NK-92 treated with Interleukin-12 subunit alpha and Interleukin-12 subunit beta, amount 100 ng/mL, for 24 hours (cell line): ENCODE measurements at regions not wholly inside any gene's neighbourhood (a gene's known extent, or its start where the extent isn't known, plus 50 kb on each side); places are given as distances from the start of the nearest gene placed in this dataset.
"Not testable (repeated sequence)": the region's sequence is repeated elsewhere in the genome, so short reads cannot be mapped to it uniquely, and the experiment has no call there.

Source experiments
- DNase-seq: peaks from one replicate; lab custom pipeline; 2025; lab: John Stamatoyannopoulos, UW

GRCh38 chr13:109323338-109323737, 463.0 kb downstream of the IRS2 start:
- no peak for DNase-seq

- no peak for DNase-seq
Observed at GRCh38 chr13:109318945-109319590, 467.3 kb downstream of the IRS2 start.

GRCh38 chr13:109315481-109315880, 470.9 kb downstream of the IRS2 start:
- no peak for DNase-seq

GRCh38 chr13:109314101-109314500, 472.3 kb downstream of the IRS2 start:
- DNase-seq = no peak

- no peak for DNase-seq
Observed at GRCh38 chr13:109312399-109312798, 474.0 kb downstream of the IRS2 start.

GRCh38 chr13:109311431-109311976, 474.9 kb downstream of the IRS2 start:
- DNase-seq = not testable (repeated sequence)

- no peak for DNase-seq
Observed at GRCh38 chr13:109309625-109310363, 476.6 kb downstream of the IRS2 start.

- DNase-seq = no peak
Observed at GRCh38 chr13:109307027-109307426, 479.4 kb downstream of the IRS2 start.

- no peak for DNase-seq
Observed at GRCh38 chr13:109301726-109302125, 484.7 kb downstream of the IRS2 start.

- DNase-seq = no peak
Observed at GRCh38 chr13:109301276-109301675, 485.1 kb downstream of the IRS2 start.

GRCh38 chr13:109297628-109298027, 488.8 kb downstream of the IRS2 start:
- DNase-seq = no peak

GRCh38 chr13:109293166-109293565, 493.2 kb downstream of the IRS2 start:
- no peak for DNase-seq

GRCh38 chr13:109288151-109288709, 498.2 kb downstream of the IRS2 start:
- no peak for DNase-seq

GRCh38 chr13:109287553-109287952, 498.8 kb downstream of the IRS2 start:
- no peak for DNase-seq

- no peak for DNase-seq
Observed at GRCh38 chr13:109285586-109285985, 500.8 kb downstream of the IRS2 start.

- DNase-seq = no peak
Observed at GRCh38 chr13:109281903-109282635, 504.3 kb downstream of the IRS2 start.

- DNase-seq = no peak
Observed at GRCh38 chr13:109281017-109281902, 505.1 kb downstream of the IRS2 start.

- no peak for DNase-seq
Observed at GRCh38 chr13:109276261-109276660, 510.1 kb downstream of the IRS2 start.

- no peak for DNase-seq
Observed at GRCh38 chr13:109275852-109276251, 510.5 kb downstream of the IRS2 start.

GRCh38 chr13:109275139-109275745, 511.1 kb downstream of the IRS2 start:
- DNase-seq = no peak
